GM12865 (cell line): ENCODE measurements at regions not wholly inside any gene's neighbourhood (a gene's known extent, or its start where the extent isn't known, plus 50 kb on each side); places are given as distances from the start of the nearest gene placed in this dataset.
"Not testable (repeated sequence)": the region's sequence is repeated elsewhere in the genome, so short reads cannot be mapped to it uniquely, and the experiment has no call there.

Source experiments
- DNase-seq: peaks from one replicate; pipeline ENCODE4 v3.0.0; 2010; ENCODE audit warnings: low read depth
- H3K4me3 ChIP-seq: 2 replicates; pipeline ENCODE4 v1.5.1; 2011; ENCODE audit warnings: mild to moderate bottlenecking, low read depth, low read length, control low read depth
- TF ChIP-seq, protein P1 (sequence below): IDR thresholded peaks from 2 replicates; pipeline ENCODE4 v1.5.1; 2011; ENCODE audit warnings: low read length, control low read depth, low read depth, inconsistent platforms; ENCODE audit not compliant: insufficient read depth; ENCODE audit errors: missing control alignments

DNA sequence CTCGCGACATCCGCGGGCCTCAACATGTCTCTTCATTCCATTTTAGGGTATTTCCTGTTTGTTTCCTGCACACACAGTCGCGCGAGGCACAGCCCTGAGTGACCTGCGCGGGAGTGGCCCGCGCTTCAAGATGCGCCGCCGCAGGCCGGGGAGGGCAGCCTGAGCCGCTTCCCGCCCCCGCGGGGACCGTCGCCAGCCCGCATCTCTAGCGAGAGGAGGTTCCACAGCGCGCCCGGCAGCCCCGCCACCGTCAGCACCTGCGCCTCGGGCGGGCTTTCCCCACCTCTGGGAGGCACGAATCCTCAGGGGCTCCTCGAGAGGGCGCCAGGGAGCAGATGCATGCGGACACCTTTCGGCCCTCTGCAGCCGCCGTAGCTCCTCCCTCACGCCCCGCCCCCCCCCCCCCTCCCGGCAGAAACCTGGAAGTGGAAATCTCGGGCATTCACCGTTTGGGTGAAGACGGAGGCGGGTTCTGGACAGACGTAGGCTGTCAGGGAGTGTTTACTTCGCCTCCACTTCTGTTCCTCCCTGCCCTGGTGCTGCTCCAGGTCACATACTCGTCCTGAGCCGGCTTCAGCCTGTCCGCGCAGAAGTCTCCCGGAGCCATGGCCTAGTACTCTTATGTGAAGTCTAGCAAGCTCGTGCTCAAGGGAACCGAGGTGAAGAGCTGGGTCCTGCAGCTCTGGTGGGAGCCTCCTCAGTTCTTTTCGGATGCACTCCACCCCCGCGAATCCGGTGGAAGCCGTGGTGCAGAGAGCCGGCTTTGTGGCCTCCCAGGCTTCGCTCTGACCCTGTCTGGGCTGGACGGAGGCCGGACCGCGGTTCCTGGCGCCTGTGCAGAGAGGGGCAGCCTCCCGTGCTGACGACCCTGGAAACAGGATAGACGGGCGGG, 880.5 kb upstream of the DEFB115 start:
- peak; percentile 93 for DNase-seq
- TF ChIP-seq, protein P1, sequence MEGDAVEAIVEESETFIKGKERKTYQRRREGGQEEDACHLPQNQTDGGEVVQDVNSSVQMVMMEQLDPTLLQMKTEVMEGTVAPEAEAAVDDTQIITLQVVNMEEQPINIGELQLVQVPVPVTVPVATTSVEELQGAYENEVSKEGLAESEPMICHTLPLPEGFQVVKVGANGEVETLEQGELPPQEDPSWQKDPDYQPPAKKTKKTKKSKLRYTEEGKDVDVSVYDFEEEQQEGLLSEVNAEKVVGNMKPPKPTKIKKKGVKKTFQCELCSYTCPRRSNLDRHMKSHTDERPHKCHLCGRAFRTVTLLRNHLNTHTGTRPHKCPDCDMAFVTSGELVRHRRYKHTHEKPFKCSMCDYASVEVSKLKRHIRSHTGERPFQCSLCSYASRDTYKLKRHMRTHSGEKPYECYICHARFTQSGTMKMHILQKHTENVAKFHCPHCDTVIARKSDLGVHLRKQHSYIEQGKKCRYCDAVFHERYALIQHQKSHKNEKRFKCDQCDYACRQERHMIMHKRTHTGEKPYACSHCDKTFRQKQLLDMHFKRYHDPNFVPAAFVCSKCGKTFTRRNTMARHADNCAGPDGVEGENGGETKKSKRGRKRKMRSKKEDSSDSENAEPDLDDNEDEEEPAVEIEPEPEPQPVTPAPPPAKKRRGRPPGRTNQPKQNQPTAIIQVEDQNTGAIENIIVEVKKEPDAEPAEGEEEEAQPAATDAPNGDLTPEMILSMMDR, result peak; percentile 60
- peak overlapping the region; percentile 61 for H3K4me3 ChIP-seq

GRCh38 chr20:30378317-30378716, 879.1 kb upstream of the DEFB115 start:
- not testable (repeated sequence) for DNase-seq
- peak overlapping the region; percentile 61 for H3K4me3 ChIP-seq

- H3K4me3 ChIP-seq, DNase-seq: not testable (repeated sequence)
These were observed 878.7 kb upstream of the DEFB115 start for GRCh38 chr20:30378721-30379120.

DNA sequence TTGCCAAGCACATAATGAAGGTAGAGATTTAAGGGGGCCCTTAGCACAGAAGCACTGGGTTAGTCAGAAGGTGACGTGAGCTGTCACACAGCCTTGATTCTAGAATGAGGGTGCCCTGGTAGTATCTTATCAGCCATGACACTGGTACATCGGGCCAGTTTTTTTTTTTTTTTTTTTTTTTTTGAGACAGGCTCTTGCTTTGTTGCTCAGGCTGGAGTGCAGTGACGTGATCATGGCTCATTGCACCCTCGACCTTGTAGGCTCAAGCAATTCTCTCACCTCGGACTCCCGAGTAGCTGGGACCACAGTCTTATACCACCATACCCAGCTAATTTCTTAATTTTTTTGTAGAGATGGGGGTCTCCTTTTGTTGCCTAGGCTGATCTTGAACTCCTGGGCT, 872.6 kb upstream of the DEFB115 start:
- not testable (repeated sequence) for DNase-seq, H3K4me3 ChIP-seq

DNA sequence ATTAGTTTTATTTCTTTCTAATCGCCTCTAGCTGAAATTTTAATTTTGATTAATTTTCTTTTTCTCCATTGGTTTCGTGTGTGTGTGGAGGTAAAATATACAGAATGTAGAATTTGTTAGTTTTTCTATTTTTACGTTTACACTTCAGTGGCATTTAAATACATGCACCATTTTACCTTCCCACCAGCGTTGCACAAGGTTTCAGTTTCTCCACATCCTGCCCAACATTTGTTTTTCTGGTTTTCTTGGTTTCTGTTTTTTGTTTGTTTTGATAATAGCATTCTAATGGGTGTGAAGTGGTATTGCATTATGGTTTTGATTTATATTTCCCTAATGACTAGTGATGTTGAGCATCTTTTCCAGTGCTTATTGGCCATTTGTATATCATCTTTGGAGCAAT, 871.4 kb upstream of the DEFB115 start:
- H3K4me3 ChIP-seq, result not testable (repeated sequence)
- peak; percentile 19 for DNase-seq

DNA sequence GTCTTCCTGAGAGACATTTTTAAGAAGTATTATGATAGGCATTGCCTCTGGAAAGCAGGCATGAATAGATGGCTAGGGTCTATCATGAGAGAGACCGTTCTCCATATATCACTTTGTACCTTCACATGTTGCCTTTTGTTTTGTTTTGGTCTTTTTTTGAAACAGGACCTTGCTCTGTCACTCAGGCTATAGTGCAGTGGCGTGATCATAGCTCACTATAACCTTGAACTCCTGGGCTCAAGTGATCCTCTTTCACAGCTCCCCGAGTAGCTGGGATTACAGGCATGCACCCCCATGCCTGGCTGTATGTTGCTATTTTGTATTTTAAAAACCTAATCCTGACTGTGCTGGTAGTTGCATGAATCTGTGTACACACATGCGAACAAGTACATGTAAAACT, 869.6 kb upstream of the DEFB115 start:
- DNase-seq, H3K4me3 ChIP-seq: not testable (repeated sequence)

DNA sequence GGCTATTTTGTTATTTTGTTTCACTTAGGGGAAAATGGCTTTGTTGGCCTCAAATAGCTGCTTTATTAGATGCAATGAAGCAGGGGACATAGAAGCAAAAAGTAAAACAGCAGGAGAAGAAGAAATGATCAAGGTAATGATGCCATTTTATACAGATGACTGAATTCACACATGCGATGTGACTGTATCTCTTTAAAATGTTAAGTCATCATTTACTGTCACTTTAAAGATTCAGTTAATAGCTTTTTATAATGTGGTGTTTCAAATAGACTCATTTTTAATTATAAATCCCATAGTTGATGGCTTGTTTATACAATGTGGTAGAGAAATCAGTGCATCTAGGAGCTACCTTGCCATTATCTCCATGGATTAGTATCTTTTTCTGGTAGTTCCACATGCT, 863.9 kb upstream of the DEFB115 start:
- not testable (repeated sequence) for H3K4me3 ChIP-seq, DNase-seq

DNA sequence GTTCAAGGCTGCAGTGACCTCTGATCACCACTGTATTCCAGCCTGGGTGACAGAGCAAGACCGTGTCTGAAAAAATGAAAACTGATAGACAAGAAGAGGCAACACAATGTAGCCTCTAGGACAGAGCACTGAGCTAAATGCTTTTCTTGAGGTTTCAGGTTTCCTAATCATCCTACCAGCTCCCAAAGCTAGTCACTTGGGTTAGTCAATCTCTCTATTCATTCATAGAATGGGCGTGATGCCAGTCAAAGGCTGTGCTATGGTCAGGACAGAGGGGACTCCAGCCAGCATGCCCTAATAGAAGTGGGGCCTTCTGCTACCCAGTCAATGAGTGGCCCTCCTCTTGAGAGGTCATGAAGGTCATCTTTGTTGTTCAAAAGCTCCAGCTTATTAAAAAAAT, 860.4 kb upstream of the DEFB115 start:
- not testable (repeated sequence) for DNase-seq, H3K4me3 ChIP-seq

- not testable (repeated sequence) for DNase-seq, H3K4me3 ChIP-seq
These were observed 852.4 kb upstream of the DEFB115 start for GRCh38 chr20:30405061-30405460.

DNA sequence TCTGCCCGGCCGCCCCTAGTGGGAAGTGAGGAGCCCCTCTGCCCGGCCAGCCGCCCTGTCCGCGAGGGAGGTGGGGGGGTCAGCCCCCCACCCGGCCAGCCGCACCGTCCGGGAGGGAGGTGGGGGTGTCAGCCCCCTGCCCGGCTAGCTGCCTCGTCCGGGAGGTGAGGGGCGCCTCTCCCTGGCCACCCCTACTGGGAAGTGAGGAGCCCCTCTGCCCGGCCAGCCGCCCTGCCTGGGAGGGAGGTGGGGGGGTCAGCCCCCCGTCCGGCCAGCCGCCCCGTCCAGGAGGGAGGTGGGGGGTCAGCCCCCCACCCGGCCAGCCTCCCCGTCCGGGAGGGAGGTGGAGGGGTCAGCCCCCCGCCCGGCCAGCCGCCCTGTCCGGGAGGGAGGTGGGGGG, 851.9 kb upstream of the DEFB115 start:
- DNase-seq, result not testable (repeated sequence)

DNA sequence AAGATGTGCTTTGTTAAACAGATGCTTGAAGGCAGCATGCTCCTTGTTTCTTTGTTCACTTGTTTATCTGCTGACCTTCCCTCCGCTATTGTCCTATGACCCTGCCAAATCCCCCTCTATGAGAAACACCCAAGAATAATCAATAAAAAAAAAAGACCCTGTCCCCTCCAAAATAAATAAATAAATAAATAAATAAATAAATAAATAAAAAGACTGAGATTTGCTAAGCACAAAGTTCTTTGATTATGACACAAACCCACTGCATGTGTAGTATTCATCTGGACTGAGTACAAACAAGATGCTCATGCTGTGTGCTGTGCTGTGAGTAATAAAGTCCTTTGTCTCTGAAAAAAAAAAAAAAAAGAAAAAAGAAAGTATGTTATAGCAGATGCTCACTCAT, 851.1 kb upstream of the DEFB115 start:
- DNase-seq, result not testable (repeated sequence)

More for the DNA sequence above, 851.9 kb upstream of the DEFB115 start:
- not testable (repeated sequence) for H3K4me3 ChIP-seq

GRCh38 chr20:30412972-30413371, 844.5 kb upstream of the DEFB115 start:
- no peak overlapping the region for H3K4me3 ChIP-seq
- no peak for DNase-seq
- TF ChIP-seq, protein P1, result no peak

More for the DNA sequence above, 851.1 kb upstream of the DEFB115 start:
- not testable (repeated sequence) for H3K4me3 ChIP-seq

DNA sequence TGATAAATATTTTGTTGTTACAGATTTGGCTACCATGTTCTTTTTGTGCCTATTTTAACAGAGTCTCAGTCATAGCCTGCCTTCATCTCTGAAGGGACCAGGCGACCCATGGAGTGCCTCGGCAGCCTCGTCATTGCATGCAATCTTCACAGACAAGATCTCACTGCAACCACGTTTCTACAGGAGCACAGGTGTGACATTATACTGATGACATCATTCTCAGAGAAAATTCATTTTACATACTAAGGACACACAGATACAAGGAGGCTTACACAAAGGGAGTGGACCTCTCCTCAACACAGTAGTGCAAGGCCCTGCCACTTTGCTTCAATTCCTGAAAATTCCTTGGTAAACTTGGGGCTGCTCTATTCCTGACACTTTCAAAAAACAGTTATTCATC, 840.1 kb upstream of the DEFB115 start:
- H3K4me3 ChIP-seq, DNase-seq: not testable (repeated sequence)

DNA sequence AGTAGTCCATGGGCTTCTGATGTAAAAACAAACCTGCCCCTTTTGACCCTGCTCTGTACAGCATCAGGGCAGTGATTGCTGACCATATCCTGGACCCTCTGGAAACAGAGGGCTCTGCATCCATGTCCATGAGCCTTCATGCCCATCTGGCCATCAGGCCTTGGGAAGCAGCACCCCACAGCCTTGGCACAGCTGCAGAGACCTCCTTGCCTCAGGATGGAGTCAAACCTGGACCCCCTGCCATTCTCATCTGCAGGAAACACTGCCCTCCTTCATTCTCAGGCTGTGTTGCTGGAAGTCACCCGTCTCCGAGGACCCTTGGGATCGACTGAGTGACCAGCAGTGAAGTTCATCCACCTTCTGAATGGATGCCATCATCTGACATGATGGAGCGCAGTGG, 839.1 kb upstream of the DEFB115 start:
- H3K4me3 ChIP-seq, DNase-seq: not testable (repeated sequence)
